ENCODE measurements at regions not wholly inside any gene's neighbourhood (a gene's known extent, or its start where the extent isn't known, plus 50 kb on each side); places are given as distances from the start of the nearest gene placed in this dataset.

DNA sequence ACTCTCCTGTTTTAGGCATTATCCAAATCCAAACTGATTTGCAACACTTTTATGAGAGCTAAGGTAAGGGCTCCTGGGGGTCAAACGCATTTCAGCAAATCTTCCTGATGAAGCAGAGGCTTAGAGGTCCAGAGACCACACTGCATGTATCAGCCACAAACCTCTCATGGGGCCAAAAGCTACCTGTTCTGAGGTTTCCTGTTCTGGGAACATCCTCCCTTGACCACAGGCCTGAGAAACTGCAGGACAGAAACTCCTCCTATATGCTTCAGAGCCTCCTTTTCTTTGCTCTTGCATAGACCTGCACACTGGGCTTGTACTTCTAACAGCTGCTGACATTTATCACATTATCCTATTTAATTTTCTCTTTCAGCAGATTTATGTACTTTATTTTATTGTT, 92.6 kb downstream of the OR2K2 start:
- TF ChIP-seq, protein P1, sequence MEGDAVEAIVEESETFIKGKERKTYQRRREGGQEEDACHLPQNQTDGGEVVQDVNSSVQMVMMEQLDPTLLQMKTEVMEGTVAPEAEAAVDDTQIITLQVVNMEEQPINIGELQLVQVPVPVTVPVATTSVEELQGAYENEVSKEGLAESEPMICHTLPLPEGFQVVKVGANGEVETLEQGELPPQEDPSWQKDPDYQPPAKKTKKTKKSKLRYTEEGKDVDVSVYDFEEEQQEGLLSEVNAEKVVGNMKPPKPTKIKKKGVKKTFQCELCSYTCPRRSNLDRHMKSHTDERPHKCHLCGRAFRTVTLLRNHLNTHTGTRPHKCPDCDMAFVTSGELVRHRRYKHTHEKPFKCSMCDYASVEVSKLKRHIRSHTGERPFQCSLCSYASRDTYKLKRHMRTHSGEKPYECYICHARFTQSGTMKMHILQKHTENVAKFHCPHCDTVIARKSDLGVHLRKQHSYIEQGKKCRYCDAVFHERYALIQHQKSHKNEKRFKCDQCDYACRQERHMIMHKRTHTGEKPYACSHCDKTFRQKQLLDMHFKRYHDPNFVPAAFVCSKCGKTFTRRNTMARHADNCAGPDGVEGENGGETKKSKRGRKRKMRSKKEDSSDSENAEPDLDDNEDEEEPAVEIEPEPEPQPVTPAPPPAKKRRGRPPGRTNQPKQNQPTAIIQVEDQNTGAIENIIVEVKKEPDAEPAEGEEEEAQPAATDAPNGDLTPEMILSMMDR (IDR thresholded peaks at IDR 0.05): no peak
- TF ChIP-seq ZFX (IDR thresholded peaks at IDR 0.05; ENCODE audit: borderline replicate concordance): no peak
